ENCODE measurements at regions not wholly inside any gene's neighbourhood (a gene's known extent, or its start where the extent isn't known, plus 50 kb on each side); places are given as distances from the start of the nearest gene placed in this dataset.
"Not testable (repeated sequence)": the region's sequence is repeated elsewhere in the genome, so short reads cannot be mapped to it uniquely, and the experiment has no call there.

DNA sequence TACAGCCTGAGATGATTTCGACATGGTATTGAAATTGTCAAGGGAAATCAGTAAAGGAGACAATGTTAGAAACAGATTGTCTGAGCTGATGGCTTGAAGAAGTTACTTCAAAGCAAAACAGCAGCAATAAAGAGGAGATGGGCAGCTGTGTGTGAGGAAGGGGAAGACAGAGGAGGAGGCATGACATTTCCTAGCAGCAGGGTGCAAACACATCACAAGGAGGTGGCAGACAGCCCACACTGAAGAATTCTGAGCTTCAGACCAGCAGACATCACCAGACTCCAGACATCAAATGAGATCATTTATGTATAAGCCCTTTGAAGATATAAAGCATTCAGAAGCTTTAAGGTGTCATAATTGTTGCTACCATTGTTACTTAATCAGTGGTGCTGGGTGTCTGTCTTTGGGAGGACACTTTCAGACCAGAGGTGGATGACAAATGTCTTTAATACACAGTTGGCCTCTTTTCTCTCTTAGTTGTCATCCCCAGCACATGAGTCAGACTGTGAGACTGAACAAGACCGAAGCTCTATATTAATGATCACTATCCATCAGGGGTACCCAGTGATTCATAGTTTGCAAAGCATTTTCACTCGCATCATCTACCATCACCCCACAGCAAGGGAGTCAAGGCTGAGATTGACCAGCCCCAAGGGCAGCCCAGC lies 203.9 kb downstream of the MINAR1 start:
- no peak overlapping the region for H3K27ac ChIP-seq
- DNase-seq (no peak), ATAC-seq (no peak)
- peaks cover 6% of the 10 kb centered on the region for H3K27me3 ChIP-seq
- H3K9me3 ChIP-seq, result no peaks in the 10 kb centered on the region
- H3K4me1 ChIP-seq, result no peaks in the 10 kb centered on the region
- intact Hi-C loops (cut with DNase I), result no loop called here
- H3K4me3 ChIP-seq, result no peak overlapping the region
- TF ChIP-seq, protein P1, sequence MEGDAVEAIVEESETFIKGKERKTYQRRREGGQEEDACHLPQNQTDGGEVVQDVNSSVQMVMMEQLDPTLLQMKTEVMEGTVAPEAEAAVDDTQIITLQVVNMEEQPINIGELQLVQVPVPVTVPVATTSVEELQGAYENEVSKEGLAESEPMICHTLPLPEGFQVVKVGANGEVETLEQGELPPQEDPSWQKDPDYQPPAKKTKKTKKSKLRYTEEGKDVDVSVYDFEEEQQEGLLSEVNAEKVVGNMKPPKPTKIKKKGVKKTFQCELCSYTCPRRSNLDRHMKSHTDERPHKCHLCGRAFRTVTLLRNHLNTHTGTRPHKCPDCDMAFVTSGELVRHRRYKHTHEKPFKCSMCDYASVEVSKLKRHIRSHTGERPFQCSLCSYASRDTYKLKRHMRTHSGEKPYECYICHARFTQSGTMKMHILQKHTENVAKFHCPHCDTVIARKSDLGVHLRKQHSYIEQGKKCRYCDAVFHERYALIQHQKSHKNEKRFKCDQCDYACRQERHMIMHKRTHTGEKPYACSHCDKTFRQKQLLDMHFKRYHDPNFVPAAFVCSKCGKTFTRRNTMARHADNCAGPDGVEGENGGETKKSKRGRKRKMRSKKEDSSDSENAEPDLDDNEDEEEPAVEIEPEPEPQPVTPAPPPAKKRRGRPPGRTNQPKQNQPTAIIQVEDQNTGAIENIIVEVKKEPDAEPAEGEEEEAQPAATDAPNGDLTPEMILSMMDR (IDR thresholded peaks at IDR 0.05), result no peak
- no peaks in the 10 kb centered on the region for H3K36me3 ChIP-seq

DNA sequence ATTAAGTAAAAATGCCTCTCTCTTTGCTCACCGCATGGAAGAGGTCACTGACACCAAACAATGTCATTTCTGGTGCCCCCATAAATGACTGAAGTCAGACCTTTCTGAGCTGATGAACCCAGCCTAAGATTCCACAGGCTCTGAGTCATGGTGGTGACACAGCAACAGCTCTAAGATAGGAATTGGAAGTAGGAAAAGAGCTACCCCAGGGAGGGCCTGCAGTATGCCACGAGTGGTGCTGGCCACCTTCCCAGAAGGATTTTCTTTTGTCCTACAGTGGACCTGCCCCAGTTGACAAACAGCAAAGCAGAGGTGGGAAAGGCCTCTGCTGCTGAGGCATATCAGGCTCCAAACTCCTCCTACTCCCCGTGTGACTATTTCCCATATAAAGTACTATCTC lies 208.1 kb downstream of the MINAR1 start:
- Histone ChIP-seq H3K4me1 (no peaks in the 10 kb centered on the region), H3K9me3 (no peaks in the 10 kb centered on the region), H3K27ac (no peak overlapping the region), H3K27me3 (no peaks in the 10 kb centered on the region), H3K36me3 (no peaks in the 10 kb centered on the region), H3K4me3 (no peak overlapping the region)
- ATAC-seq (no peak), DNase-seq (no peak)
- intact Hi-C loops (cut with DNase I), result no loop called here
- TF ChIP-seq, protein P1 (IDR thresholded peaks at IDR 0.05), result no peak

DNA sequence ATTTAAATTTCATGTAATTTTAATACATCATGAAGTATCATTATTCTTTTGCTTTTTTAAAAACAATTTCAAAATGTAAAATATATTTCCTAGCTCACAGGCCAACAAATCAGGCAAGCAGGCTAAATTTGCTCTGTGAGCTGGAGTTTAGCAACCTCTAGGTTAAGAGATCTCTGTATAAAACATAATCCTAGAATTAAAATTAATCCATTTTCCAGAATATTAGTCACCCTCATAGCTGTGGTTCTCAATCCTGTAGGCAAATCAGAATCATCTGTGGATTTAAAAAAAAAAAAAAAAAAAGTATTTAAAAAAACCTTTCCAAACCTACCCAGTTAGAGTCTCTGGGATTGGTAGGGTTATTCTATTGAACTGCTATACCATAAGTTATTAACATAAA lies 209.7 kb downstream of the MINAR1 start:
- no peaks in the 10 kb centered on the region for H3K4me1 ChIP-seq
- no peak overlapping the region for H3K4me3 ChIP-seq
- H3K27ac ChIP-seq, result no peak overlapping the region
- H3K9me3 ChIP-seq, result no peaks in the 10 kb centered on the region
- H3K27me3 ChIP-seq, result no peaks in the 10 kb centered on the region
- no peaks in the 10 kb centered on the region for H3K36me3 ChIP-seq
- ATAC-seq (no peak), DNase-seq (no peak)
- intact Hi-C loops (cut with DNase I), result no loop called here
- TF ChIP-seq, protein P1 (IDR thresholded peaks at IDR 0.05), result no peak

DNA sequence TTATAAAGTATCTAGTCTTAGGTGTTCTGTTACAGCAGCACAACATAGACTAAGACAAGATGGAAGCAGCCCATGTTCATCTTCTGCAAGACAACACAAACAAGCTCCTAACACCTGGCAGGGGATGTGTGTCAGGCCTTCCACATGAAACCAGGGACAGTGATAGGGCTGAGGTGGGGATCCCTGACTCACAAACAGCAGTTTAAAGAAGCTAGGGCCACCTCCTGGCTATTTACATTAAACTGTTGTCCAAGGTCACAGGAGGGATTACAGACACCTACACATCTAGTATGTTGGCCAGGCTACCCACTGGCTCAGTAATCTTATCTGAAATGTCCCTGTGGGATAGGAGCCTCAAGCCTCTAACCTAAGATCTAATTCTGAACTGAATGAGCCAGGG lies 211.3 kb downstream of the MINAR1 start:
- H3K36me3 ChIP-seq, result no peaks in the 10 kb centered on the region
- ATAC-seq (no peak), DNase-seq (no peak)
- TF ChIP-seq, protein P1 (IDR thresholded peaks at IDR 0.05), result no peak
- H3K9me3 ChIP-seq, result no peaks in the 10 kb centered on the region
- H3K27me3 ChIP-seq, result no peaks in the 10 kb centered on the region
- intact Hi-C loops (cut with DNase I), result no loop called here
- no peak overlapping the region for H3K27ac ChIP-seq
- H3K4me1 ChIP-seq, result no peaks in the 10 kb centered on the region
- no peak overlapping the region for H3K4me3 ChIP-seq

DNA sequence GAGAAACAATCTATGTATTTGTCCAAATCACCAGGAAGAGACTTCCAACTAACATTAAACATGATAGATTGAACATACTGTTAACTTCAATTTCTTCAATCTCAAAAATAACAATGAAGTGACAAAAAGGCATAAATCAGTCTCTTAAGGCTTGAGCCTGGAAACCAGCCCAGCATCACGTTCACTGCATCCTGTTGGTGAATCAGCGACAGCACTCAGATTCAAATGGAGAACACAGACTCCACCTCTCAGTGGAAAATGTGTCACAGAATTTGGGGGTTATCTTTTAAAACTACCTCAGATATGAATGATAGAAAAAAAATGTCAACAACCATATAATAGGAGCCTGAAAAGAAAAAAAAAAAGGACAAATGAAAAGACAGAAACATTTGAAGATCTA lies 212.0 kb downstream of the MINAR1 start:
- ATAC-seq (no peak), DNase-seq (no peak)
- H3K9me3 ChIP-seq, result no peaks in the 10 kb centered on the region
- H3K27me3 ChIP-seq, result no peaks in the 10 kb centered on the region
- TF ChIP-seq, protein P1 (IDR thresholded peaks at IDR 0.05), result no peak
- H3K27ac ChIP-seq, result no peak overlapping the region
- no peaks in the 10 kb centered on the region for H3K36me3 ChIP-seq
- H3K4me1 ChIP-seq, result no peaks in the 10 kb centered on the region
- no peak overlapping the region for H3K4me3 ChIP-seq
- intact Hi-C loops (cut with DNase I), result no loop called here

DNA sequence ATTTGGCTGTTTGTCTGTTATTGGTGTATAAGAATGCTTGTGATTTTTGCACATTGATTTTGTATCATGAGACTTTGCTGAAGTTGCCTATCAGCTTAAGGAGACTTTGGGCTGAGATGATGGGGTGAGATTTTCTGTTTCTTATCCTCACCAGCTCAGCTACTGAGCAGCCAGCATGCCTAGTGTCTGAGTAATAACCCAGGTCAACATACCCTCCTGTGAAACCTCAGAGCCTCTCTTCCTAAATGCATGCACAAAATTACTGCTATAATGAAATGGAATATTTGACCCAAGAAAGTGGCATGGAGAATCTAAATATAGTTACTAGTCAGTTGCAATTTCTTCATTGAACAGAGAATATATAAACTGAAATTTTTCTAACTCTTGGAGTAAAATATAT lies 220.8 kb downstream of the MINAR1 start:
- H3K9me3 ChIP-seq; H3K36me3 ChIP-seq; H3K27me3 ChIP-seq; H3K4me1 ChIP-seq; intact Hi-C loops (cut with DNase I); DNase-seq; H3K4me3 ChIP-seq; H3K27ac ChIP-seq; ATAC-seq: not testable (repeated sequence)
